HG03521 (cell line): ENCODE measurements at regions not wholly inside any gene's neighbourhood (a gene's known extent, or its start where the extent isn't known, plus 50 kb on each side); places are given as distances from the start of the nearest gene placed in this dataset.
A peak's percentile ranks its signal among the peaks of the same experiment; 100 is the strongest.
"Not testable (repeated sequence)": the region's sequence is repeated elsewhere in the genome, so short reads cannot be mapped to it uniquely, and the experiment has no call there.

ENCODE experiments used
- ATAC-seq: cut with Tn5 transposase; IDR thresholded peaks from one replicate; pipeline ENCODE4 v1.9.1; 2021; ENCODE audit warnings: mild to moderate bottlenecking, moderate library complexity; ENCODE audit not compliant: unreplicated experiment

DNA sequence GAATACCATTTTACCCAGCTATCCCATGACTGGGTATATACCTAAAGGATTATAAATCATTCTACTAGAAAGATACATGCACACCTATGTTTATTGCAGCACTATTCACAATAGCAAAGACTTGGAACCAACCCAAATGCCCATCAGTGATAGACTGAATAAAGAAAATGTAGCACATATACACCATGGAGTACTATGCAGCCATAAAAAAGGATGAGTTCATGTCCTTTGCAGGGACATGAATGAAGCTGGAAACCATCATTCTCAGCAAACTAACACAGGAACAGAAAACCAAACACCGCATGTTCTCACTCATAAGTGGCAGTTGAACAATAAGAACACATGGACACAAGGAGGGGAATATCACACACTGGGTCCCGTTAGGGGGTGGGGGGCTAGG lies 191.9 kb upstream of the POU5F2 start:
- not testable (repeated sequence) for ATAC-seq

GRCh38 chr5:93930098-93930497 lies 188.7 kb upstream of the POU5F2 start:
- ATAC-seq, result no peak

GRCh38 chr5:93929131-93929530 lies 187.7 kb upstream of the POU5F2 start:
- ATAC-seq, result no peak

DNA sequence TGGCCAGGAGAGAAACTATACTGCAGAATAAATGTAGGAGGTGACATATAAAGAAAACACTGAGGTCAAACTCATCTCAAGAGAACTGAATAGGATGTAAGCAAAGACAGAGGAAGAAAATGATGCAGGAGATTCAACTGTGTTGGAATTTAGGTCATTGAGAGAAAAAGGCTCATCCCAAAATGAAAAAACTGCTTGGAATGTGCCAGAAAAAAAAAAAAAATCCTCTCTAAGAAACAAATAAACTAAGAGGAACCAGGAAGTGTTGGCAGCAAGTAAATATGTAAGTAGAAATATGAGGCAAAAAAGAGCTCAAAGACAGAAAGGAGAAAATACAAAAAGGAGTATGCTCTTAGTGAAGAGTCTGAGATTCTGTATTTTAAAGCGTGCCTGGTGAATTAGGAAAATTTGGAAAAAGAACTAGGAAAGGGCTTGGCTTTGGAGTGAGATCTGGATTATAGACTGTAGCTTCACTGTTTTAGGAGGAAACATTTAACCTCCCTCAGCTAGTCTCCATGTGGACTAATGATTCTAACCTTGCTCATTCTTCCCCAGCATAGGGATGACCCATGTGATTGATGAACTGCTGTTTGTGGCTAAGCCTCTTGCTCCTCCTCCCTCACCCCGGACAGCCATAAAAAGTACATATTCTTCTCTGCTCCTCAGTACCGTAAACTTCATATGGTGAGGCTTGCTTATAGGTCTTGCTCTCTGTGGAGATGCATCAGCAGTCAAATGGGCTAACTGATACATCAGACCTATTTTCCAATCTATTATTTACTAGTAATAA lies 185.6 kb upstream of the POU5F2 start:
- no peak for ATAC-seq

GRCh38 chr5:93925321-93925720 lies 183.9 kb upstream of the POU5F2 start:
- ATAC-seq, result no peak

GRCh38 chr5:93924628-93925027 lies 183.2 kb upstream of the POU5F2 start:
- ATAC-seq, result no peak

- no peak for ATAC-seq
Observed at GRCh38 chr5:93922551-93922950, 181.2 kb upstream of the POU5F2 start.

DNA sequence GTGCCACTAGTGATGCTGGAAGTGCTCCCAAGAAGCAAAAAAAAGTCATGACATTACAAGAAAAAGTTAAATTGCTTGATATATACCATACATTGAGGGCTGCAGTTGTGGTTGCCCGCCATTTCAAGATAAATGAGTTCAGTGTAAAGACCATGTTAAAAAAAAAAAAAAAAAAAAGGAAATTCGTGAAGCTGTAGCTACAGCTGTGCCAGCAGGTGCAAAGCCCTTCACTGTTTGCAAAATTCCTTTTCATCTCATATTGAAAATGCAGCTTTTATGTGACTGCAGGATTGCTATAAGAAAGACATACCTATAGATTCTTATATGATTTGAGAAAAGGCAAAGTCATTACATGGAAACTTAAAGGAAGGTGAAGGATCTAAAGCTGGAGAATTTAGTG lies 179.6 kb upstream of the POU5F2 start:
- ATAC-seq, result no peak

- ATAC-seq, result no peak
Observed at GRCh38 chr5:93916872-93917271, 175.5 kb upstream of the POU5F2 start.

GRCh38 chr5:93915142-93915553 lies 173.7 kb upstream of the POU5F2 start:
- peak; percentile 67 for ATAC-seq

DNA sequence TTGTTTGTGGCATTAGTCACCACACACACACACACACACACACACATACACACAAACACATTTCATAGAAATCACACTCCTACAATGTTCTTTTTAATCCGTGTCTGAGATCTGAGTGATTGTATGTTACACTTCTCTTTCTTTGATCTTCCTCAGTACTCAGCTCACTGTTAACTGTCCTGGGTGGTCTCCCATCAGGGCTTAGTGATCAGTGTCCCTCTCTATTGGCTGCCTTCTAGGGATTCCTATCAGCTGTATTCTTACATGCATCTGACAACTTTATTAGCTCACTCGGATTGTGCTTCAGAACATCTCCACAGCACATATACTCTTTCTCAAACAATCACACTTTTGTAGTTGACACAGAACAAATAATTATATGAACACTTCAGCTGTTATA lies 170.2 kb upstream of the POU5F2 start:
- no peak for ATAC-seq

DNA sequence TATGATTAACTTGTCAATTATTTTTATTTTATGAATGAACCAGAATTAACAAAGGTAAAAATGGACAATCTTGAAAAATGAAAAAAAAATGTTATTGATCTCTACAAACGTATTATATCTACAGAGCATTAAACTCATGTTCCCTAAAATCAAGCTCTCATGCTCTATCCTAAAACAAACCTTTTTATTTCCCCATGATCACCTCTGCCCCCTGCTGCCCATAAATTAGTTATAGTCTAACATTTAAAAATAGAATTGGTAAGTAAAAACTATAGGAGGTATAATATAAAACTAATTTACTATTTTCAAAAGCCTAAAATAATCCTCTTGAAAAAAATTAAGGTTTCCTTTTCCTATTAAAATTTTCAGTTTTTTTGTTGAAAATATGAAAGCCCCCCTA lies 168.0 kb upstream of the POU5F2 start:
- ATAC-seq, result no peak

DNA sequence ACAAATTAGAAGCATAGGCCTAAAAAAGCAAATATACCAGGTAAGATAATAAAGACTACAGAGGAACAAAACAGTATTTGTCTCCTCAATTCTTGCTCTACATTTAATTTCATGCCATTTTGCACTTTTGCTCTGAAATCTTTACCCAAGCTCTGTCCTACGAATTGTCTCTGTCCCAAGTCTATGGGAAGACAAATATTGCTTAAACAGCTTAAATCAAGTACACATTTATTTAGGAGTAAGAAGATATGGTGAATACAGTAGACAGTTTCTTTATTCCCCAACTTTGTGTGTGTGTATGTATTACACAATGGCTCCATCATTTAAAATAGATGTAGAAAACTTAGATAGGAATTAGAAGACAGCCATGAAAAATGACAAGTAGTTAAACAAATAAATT lies 163.5 kb upstream of the POU5F2 start:
- no peak for ATAC-seq

GRCh38 chr5:93902288-93902687 lies 160.9 kb upstream of the POU5F2 start:
- no peak for ATAC-seq

- peak; percentile 66 for ATAC-seq
Observed at GRCh38 chr5:93899026-93899600, 157.7 kb upstream of the POU5F2 start.

GRCh38 chr5:93894601-93895354 lies 153.4 kb upstream of the POU5F2 start:
- ATAC-seq, result no peak

GRCh38 chr5:93893075-93893474 lies 151.7 kb upstream of the POU5F2 start:
- no peak for ATAC-seq

DNA sequence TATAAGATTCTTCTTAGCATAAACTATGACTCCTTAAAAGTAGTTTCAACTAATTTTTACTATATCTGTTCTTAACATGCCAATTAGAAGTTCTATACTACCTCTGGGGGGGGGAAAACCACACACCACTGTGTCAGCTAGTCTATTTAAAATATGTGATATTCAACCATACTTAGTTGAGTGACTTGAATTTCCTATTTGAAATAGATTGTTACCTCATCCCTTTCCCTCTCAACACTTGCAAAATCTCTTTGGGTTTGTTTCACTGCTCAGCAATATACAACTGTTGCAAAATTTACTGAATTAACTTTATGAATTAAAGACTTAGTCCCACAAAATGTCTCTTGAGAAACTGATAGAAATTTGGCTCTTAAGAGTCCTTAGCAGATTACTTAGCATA lies 151.1 kb upstream of the POU5F2 start:
- ATAC-seq, result no peak

- ATAC-seq, result no peak
Observed at GRCh38 chr5:93891491-93892480, 150.4 kb upstream of the POU5F2 start.

GRCh38 chr5:93890657-93891056 lies 149.3 kb upstream of the POU5F2 start:
- ATAC-seq, result no peak

GRCh38 chr5:93887678-93888077 lies 146.3 kb upstream of the POU5F2 start:
- no peak for ATAC-seq
